Kidney tubule cell (primary cell): ENCODE measurements at regions not wholly inside any gene's neighbourhood (a gene's known extent, or its start where the extent isn't known, plus 50 kb on each side); places are given as distances from the start of the nearest gene placed in this dataset.
"Not testable (repeated sequence)": the region's sequence is repeated elsewhere in the genome, so short reads cannot be mapped to it uniquely, and the experiment has no call there.

Experiments
- DNase-seq: peaks from one replicate; pipeline ENCODE4 v3.0.0-alpha.2; 2018; ENCODE audit warnings: low spot score

DNA sequence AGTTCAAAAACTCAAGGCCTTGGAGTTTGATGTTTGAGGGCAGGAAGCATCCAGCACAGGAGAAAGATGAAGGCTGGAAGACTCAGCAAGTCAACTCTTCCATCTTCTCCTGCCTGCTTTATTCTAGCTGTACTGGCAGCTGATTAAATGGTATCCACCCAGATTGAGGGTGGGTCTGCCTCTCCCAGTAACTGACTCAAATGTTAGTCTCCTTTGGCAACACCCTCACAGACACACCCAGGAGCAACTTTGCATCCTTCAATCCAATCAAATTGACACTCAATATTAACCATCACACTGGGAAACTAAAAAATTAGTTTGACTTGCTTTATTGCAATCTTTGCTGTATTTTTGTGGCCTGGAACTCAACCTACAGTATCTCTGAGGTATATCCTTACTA, 230.5 kb upstream of the TARS1 start:
- not testable (repeated sequence) for DNase-seq

DNA sequence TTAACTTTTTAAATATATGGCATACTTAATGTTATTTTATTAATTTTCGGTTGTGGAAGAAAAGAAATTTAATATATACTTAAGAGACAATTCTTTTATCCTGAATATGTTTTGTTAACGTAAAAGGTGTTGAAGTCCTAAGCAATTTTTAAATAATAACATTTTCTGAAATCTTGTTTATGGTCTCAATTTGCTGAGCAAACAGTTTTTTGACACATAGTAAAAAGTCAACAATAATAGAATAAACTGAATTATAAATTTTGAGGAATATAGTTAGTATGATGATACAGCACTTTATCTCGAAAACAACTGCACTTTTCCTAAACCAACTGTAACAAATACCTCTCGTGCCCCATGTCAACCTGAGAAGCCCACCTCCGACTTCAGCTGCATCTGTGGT, 229.8 kb upstream of the TARS1 start:
- DNase-seq = no peak

DNA sequence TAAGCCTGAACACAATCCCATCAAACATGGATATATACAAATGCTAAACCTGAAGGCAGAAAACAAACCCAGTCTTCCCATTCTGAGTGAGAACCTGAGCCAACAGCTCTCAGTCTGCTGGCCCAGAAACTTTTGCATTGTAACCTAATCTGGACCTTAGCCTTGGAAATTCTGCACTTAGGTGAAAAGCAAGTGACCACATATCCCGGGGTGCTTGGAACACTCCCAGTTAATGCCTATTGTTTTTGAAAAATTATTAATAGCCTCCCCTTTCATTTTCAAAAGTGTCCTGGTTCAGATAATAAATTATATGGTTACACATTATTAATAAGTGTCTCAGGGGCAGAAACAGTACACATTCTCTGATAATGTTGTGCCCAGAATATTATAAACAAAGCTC, 228.3 kb upstream of the TARS1 start:
- DNase-seq = no peak

DNA sequence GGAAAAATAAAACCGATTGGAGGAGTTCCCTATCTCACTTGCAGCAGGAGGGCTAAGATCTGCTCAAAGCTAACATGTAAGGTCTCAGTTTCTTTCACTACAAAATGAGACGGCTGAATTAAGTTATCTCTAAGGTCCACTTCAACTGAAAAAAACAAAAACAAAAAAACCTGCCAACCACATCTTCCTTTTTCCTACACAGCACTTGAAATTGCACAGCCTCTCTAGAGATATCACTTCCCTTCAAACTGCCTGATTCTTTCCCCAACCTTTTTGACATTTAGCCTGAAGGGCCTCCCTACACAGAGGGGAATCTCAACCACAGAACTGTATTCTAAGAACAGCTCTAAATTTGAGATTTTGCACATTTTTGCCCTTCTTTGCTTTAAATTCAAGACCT, 227.9 kb upstream of the TARS1 start:
- DNase-seq = no peak

DNA sequence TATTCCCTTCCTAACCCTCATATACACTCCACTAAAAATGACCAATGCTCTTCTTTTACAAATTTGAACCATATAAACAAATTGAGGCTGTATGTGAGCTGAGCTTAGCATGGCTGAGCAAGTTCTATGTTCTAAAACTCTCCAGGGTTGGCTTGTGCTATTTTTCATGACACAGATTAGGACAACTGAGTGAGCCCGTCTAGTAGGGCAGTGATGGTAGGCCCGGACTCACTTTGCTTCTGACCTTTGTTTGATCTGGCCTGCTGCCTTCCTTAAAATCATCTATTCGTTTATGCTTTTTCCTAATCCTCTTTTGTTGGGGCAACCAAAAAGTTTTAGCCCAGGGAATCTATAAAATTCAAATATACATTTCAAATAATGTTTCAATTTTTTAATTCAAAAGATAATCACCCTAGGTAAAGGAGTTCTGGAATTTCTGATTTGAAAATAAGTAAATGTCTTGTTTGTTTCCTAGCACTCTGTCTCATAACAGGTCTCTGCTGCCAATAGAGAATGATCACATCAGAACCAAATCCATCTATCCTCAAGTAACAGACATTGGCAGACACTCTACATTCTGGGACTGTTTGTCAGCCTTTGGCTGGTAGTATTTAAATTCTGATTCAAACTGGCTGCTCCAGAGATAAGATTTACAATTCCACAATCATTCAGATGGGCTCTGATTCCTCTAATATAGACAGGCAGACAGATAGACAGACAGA, 217.0 kb upstream of the TARS1 start:
- no peak for DNase-seq

DNA sequence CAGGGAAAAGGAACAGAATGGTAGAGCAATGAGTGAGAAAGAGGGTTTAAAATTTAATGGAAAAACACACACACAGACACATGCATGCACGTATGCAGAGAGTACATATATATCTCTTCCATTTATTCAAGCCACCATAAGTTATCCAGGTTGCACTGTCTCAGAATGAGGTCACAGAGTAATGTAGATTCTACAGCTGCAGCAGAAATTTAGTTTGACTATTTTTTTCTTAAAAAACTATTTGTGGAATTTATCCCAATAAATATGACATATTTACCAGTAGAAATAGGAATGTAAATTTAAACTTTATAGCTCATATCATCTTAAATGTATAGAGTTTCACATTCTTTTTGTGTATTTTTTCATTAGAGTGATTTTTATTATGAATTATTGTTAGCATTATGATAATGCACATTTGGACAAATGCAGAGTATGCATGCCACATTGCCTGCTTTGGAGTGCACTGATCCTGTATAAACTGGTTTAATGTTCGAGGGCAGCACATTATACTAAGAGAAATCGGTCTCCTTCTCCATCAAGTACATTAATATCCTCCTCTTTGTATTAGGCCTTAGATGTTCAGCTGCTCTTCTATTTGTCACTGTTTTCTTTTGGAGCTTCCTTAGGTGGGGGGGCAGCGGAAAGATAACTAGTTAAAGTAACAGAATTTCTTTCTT, 216.3 kb upstream of the TARS1 start:
- no peak for DNase-seq

DNA sequence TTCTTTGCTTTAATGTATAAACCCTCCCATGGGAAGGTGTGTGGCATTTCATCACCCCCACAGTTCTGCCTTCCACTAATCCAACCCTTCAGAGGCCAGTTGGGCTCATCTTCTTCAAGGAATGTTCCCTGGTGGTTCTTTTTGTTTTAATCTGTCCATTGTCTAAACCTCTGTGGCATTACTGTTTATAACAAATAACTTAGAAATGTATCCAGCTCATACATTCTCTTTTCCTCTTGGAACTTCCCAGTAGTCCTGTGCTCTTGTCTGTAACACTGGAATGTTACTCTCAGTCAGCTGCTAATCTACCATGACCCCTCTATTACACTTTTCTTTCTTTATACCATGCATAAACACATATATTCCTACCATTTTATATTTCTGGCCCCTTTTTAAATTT, 213.5 kb upstream of the TARS1 start:
- no peak for DNase-seq

DNA sequence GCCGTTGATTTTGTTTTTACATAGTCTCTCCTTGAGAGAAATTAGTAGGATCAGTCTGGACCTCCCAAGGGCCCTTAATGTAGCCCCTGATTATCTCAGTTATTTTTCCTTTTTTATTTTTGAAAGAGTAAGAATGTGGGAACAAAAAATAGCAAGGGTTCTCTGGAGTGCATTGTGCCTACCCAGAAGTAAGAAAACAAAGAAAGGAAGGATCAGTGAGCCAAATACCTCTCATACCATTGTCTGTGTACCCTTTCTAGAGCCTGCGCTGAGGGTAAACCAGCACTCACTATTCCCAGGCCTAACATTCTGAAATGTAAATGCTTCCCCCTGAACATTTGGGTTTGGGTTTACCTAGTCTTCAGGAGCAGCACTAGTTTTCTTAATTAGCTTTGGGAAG, 213.0 kb upstream of the TARS1 start:
- DNase-seq = no peak

DNA sequence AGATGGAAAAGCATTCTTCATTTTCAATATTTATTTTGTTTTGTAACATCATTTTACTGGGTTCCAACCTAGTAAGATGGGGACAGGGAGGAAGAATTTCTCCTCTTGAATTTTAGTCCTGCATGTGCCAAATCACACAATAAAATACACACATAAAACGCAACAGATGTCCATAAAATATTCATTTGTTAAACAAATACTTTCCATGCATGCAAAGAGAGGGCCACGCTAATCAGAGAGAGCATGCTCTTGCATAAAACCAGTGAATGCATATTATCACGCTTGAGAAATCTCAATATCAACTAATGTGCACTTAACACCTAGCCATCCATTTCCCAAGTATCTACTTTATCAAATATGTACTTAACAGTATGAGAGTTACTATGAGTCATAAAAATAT, 212.6 kb upstream of the TARS1 start:
- DNase-seq = no peak

DNA sequence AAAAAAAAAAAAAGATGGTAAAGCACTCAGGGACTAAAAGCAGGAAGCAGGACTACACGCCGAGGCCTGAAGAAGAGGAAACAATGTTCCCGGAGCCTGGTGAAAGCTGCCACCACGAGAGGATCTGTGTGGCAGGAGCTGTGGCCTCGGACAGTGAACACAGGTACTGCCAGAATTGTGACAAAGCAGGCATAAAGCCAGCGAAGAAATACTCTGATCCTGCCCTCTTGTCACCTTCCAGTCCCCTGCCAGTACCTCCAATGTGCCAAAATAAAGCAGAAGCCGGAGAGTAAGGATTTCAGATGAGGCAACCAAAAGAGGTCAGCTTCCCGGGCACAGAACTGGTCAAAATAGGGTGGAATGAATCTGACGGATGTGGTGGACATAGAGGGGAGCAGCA, 211.5 kb upstream of the TARS1 start:
- DNase-seq = no peak

DNA sequence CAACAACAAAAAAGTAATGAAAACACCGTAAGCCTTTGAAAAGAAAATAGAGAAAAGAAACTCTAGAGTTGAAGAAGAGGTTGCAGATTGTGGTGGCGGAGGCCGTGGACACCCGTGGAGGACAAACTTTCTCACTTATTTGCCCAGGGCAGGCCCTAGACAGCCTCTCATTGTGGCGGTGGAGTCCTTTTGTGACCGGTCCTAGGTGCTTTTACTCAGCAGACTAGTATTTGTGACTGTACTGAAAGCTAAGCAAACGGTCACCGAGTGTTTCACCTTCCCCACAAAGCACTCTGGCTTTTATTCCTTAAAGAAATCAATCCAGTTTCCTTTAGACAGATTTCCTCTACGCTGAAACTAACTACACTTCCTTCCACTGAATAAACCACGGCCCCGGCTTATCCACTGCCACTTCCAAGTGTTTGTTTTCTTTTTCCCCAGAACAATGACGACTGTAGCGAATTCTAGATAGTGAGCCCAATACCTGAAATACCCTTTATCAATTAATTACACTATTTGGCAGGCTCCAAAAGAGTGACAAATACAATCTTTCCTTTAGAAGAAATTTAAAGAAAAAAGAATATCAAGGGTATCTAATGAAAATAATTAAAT, 210.2 kb upstream of the TARS1 start:
- no peak for DNase-seq

DNA sequence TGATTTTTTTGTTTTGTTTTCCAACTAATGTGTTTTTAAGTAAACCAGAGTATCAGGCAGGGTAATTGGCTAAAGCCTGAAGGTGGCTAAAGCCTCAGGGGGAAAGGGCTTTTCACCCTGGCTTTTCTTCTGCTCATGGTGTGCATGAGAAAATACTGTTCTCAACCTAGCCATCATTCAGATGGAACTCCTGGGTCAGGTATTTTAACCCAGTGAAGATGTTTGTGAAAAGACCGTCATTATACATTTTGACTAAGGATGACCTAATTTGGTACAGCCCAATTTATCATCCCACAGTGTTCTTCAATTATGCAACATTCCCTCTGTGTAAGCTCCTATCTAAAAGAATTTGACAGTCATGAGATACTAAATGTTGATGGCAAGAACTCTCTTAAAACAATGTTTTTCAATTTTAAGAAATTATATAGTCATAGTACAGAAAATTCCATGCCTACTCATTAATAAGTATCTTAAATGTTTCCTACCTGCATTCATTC, 209.5 kb upstream of the TARS1 start:
- no peak for DNase-seq

DNA sequence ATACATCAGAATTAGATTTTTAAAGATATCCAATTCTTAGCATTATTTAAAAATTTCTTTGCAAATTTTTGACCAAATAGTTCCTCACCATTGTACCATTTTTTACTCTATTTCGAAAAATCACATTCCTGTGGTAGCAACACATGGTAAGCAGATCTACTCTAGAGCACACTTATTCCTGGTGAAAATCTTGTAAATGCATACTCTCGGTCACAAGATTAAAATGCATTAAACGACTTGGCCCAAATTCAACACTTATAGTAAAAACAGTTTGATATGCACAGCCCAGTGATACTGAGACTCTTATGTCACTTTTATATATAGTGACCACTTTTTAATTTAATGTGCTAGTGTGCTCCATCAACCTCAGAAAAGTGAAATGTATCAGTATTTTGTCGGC, 208.8 kb upstream of the TARS1 start:
- no peak for DNase-seq

DNA sequence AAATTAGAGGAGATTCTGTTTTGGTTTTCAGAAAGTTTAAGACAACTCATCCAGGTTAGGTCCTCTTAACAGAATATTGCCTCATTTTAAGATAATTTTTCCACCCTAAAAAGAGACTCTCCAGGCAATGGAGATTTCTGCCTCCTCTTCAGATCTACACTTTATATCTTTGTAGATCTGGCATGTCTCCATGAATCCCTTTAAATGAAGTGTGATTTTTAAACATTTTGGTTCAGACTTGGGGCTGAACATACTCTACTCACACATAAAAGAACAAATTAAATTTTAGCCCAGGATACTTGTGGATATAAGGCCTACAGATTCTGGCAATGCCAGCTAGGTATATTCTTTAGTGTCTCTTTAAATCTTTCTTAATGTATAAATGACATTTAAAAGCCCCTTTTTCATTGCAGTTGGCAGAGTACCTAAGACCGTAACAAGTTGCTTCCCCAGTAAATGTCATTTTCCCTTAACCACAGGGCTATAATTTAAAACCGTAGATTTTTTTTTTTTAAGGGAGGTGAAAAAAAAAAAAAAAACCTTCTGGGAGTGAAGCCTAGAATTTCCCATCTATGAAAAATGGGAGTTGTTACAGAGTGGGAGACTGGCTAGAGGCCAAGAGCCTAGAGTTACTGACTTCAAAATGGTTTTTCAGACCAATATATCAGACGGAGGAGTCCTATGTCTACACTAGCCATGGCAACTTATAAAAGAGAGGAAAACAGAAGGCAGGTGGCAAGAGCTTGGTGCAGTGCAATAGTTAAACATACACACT, 207.8 kb upstream of the TARS1 start:
- no peak for DNase-seq

DNA sequence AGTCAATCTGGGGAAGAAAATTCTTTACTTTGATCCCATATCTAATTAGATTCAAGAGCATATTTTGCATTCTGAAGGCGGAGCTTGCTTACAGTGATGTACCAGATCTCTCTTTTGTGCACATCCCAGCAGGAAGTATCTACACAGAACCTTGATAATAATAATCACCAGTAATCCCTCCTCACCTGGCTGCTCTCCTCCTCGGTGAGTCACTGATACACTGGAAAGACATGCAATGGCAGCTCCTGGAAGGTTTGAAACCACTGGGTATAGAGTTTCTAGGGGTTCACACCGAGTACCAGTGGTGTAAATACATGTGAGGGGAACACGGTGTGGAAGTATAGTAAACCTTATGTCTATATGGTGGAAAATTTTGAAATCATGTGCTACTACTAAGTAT, 205.5 kb upstream of the TARS1 start:
- peak; percentile 9 for DNase-seq

DNA sequence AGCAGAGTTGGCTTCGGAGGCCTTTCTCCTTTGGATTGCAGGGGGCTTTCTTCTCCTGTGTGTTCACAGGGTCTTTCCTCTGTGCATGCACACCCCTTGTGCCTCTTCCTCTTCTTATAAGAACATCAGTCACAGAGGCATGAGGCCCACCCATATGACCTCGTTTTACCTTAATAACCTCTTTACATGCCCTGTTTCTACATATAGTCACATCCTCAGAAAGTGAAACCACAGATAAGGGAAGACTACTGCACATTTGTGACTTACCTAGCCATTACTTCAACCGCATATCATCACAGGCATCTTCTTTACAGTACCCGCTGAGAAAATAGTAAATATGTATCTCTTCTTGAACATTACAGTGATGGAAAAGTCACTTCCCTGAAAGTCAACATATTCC, 204.9 kb upstream of the TARS1 start:
- no peak for DNase-seq

DNA sequence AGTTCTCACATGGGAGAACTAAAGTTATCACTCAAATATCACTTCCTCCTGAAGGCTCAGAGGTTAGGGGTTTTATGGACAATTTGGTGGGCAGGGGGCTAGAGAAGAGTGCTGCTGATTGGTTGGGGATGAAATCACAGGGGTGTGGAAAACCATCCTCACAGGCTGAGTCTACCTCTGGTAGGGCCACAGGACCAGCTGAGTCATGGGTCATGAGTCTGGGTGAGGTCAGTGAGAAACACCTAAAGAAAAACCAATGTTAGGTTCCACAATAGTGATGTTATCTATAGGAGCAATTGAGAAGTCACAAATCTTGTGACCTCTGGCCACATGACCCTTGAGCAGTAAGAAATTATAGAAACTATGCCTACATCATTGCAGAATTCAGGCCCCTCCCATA, 203.3 kb upstream of the TARS1 start:
- peak; percentile 9 for DNase-seq

DNA sequence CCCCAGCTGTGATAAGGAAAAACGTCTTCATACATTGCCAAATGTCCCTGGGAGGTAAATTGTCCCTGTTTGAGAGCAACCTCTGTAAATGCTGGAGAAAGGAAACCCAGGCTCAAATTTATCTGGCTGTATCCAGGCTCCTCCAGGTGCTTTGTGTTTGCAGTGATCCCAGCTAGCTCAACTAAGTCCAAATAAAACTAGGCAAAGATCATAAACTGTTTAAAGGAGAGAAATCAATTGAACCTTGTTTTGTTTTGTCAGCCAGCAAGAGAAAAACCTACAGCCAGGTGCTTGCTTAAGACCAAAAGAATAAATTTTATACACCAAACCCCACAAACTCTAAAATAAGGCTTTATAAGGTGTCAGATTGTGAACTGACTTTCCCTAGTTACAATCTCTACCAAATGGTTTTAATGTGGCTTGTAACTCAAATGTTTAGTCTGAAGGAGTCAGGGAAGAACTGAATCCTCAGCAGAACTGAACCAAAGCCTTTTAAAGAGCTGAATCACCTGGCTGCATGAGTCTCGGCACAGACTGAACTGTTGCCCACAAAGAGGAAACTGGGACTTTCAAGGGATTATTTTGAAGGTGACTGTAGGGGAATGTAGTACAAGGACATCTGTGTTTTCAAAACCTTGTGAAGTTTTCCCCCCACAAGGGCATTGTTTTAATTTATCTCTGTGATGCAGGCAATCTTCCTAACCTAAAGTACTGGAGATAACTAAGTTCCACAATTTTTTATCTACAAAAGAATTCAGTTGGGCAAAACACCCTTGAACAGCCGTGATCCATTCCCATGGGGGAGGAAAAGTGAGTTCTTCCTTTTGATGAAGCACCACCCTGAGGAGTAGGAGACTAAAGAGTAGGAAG, 201.7 kb upstream of the TARS1 start:
- DNase-seq = peak; percentile 31

DNA sequence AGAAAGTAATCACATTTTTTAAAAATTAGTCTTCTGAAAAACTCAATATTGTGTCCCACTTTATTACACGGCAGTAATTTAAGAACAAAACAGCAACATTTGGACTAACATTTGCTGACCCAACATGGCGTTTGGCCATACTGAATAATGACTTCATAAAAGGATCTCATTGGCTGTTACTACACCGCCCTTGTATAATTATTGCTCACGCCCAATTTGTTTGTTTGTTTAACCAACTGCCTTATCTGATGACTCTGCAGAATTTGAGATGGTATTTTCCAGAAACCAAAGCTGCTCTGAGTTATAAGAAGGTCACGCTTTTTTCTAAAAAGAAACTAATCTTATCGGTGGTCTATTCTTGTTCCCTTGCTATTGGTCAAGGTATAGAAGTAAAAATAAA, 200.2 kb upstream of the TARS1 start:
- no peak for DNase-seq

DNA sequence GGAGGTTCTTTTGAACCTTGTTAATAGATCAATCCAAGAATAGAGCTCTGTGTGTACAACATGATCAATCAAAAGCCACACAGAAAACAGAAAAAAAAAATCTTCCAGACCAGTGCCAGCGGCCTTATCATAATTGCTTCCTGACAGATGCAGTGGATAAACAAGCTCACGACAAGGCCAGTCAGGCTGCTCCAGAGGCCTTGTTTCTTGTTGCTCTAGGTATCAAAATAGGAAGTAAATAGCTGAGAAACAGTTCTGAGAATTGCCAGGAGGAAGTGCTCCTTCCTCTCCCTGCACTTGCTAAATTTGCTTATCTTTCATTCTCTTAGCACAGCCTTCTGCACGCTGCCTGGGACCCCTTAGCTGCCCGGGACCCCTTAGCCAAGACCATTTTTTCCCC, 199.0 kb upstream of the TARS1 start:
- DNase-seq = no peak

DNA sequence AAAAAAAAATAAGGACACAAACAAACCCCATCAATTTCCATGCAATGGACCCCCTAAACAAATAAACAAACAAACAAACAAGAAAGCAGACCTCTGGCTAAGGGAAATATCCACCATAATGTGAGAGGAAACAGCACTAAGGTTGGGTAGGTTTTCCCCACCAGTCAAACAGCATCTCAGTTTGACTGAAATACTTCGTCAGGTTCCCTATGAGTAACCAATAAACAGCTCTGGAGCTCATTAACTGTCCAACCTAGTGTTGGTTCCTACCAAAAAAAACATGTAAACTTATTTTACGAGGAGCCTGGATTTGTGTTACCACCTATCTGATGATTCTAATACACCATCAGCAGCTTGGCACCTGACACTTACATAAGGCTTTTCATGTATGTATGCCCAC, 198.5 kb upstream of the TARS1 start:
- DNase-seq = no peak
